Neural progenitor cell (in vitro differentiated cells): ENCODE measurements at regions not wholly inside any gene's neighbourhood (a gene's known extent, or its start where the extent isn't known, plus 50 kb on each side); places are given as distances from the start of the nearest gene placed in this dataset.

ENCODE experiments used
- EZH2 ChIP-seq: fragments of 200-600 bp; sonication (generic); IDR thresholded peaks from 2 replicates; pipeline ENCODE4 v1.6.1; 2017; ENCODE audit warnings: antibody characterized with exemption, mild to moderate bottlenecking, moderate library complexity
- TF ChIP-seq, protein P1 (sequence below): fragments of 200-600 bp; sonication (generic); IDR thresholded peaks from 2 replicates; pipeline ENCODE4 v1.5.1; 2017; ENCODE audit warnings: antibody characterized with exemption, mild to moderate bottlenecking

DNA sequence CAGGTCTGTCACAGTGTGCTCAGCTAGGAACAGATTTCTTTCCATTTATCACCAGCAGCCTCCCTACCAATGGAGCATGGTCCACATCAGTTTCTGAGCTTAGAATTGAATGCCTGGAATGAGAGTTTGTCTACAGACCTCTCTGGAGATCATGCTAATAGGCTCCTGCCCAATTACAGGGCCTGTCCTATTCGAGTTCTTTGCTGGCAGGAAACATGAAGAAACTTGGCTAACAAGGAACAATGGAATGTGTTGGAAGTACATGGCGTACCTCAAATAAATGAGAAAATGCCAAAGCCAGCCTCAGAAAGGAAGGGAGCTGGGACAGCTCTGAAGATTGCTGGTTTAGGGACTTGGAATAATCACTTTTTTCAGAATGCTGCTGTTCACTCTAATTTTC, 186.0 kb upstream of the AKR1E2 start:
- TF ChIP-seq, protein P1, sequence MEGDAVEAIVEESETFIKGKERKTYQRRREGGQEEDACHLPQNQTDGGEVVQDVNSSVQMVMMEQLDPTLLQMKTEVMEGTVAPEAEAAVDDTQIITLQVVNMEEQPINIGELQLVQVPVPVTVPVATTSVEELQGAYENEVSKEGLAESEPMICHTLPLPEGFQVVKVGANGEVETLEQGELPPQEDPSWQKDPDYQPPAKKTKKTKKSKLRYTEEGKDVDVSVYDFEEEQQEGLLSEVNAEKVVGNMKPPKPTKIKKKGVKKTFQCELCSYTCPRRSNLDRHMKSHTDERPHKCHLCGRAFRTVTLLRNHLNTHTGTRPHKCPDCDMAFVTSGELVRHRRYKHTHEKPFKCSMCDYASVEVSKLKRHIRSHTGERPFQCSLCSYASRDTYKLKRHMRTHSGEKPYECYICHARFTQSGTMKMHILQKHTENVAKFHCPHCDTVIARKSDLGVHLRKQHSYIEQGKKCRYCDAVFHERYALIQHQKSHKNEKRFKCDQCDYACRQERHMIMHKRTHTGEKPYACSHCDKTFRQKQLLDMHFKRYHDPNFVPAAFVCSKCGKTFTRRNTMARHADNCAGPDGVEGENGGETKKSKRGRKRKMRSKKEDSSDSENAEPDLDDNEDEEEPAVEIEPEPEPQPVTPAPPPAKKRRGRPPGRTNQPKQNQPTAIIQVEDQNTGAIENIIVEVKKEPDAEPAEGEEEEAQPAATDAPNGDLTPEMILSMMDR: no peak
- no peak for TF ChIP-seq EZH2
